HCT116 (cell line): ENCODE measurements at regions not wholly inside any gene's neighbourhood (a gene's known extent, or its start where the extent isn't known, plus 50 kb on each side); places are given as distances from the start of the nearest gene placed in this dataset.

Experiments used
- ATAC-seq: fragments of 200-7000 bp; cut with Tn5 transposase; 2 replicates; pipeline ENCODE4 v1.9.1; 2020; ENCODE audit warnings: mild to moderate bottlenecking, moderate library complexity
- BruUV-seq: library from RNA; stranded (reverse); fragments of 400-500 nt; replicated peaks from 2 replicates; lab custom pipeline; 2021; lab: Mats Ljungman, UMichigan
- CTCF ChIA-PET: fragments of 300-600 bp; sonication (Branson Sonifier 250); formaldehyde crosslinking; loops from one replicate; lab custom pipeline; 2021; ENCODE audit warnings: antibody characterized with exemption; lab: Charles Lee
- POLR2A ChIA-PET: fragments of 300-600, 350-600 bp; sonication (Branson Sonifier 250); formaldehyde crosslinking; loops from one replicate; lab custom pipeline; 2021; ENCODE audit warnings: antibody characterized with exemption; lab: Charles Lee
- RAD21 ChIA-PET, 2 experiments: fragments of 300-600 bp; sonication (Branson Sonifier 250); formaldehyde crosslinking; loops; one replicate each; lab custom pipeline; 2023; ENCODE audit warnings: low total read pairs in 2 of 2; ENCODE audit not compliant: uncharacterized antibody in 2 of 2, unreplicated experiment in 2 of 2, low non-redundant PET in 1 of 2; lab: Charles Lee
- DNase-seq: peaks from one replicate; pipeline ENCODE4 v3.0.0-alpha.2; 2010; ENCODE audit warnings: low read depth, low spot score
- H2AFZ ChIP-seq: fragments of 200-600 bp; shearing (Covaris generic), sonication (generic); 2 replicates; pipeline ENCODE4 v1.6.1; 2017; ENCODE audit warnings: low read depth, mixed run types, mixed read lengths, antibody characterized with exemption, low read length; ENCODE audit not compliant: poor library complexity, severe bottlenecking
- H3K27ac ChIP-seq: 2 replicates; pipeline ENCODE4 v1.5.1; 2012; ENCODE audit warnings: low read depth, low read length
- H3K27me3 ChIP-seq: fragments of 200-600 bp; sonication (generic); 2 replicates; pipeline ENCODE4 v1.6.1; 2016; ENCODE audit warnings: mixed run types, low read length, mixed read lengths; ENCODE audit not compliant: insufficient read depth
- H3K36me3 ChIP-seq, 2 experiments: fragments of 200-500 bp in 1 of 2; fragments of 200-600 bp in 1 of 2; sonication (Bioruptor generic) in 1 of 2; sonication (generic) in 1 of 2; 2 replicates each; pipeline versions ENCODE4 v1.5.1 to v1.6.1; 2014 to 2016; ENCODE audit warnings: low read length in 2 of 2, inconsistent platforms in 1 of 2, mixed read lengths in 1 of 2, mixed run types in 1 of 2; ENCODE audit not compliant: insufficient read depth in 2 of 2, control insufficient read depth in 1 of 2
- H3K4me1 ChIP-seq, 2 experiments: fragments of 200-600 bp in 1 of 2; sonication (generic) in 1 of 2; 2 replicates each; pipeline versions ENCODE4 v1.5.1 to v1.6.1; 2012 to 2017; ENCODE audit warnings: low read length in 2 of 2, inconsistent platforms in 1 of 2, mild to moderate bottlenecking in 1 of 2, mixed read lengths in 1 of 2, mixed run types in 1 of 2, moderate library complexity in 1 of 2; ENCODE audit not compliant: insufficient read depth in 2 of 2, control insufficient read depth in 1 of 2
- H3K4me2 ChIP-seq: fragments of 200-600 bp; sonication (generic); 2 replicates; pipeline ENCODE4 v1.6.1; 2017; ENCODE audit warnings: mixed run types, low read length, mixed read lengths
- H3K4me3 ChIP-seq, 2 experiments: fragments of 200-600 bp in 1 of 2; sonication (generic) in 1 of 2; replicated peaks in 1 of 2; 2 replicates each; pipeline ENCODE4 v1.5.1; 2011 to 2016; ENCODE audit warnings: low read length in 2 of 2, control low read depth in 1 of 2, low read depth in 1 of 2, mild to moderate bottlenecking in 1 of 2, mixed read lengths in 1 of 2, mixed run types in 1 of 2
- H3K79me2 ChIP-seq: fragments of 200-600 bp; sonication (generic); 2 replicates; pipeline ENCODE4 v1.6.1; 2017; ENCODE audit warnings: mild to moderate bottlenecking, mixed run types, low read length, moderate library complexity, mixed read lengths; ENCODE audit not compliant: insufficient read depth
- H3K9ac ChIP-seq: fragments of 200-600 bp; sonication (generic); 2 replicates; pipeline ENCODE4 v1.6.1; 2016; ENCODE audit warnings: low read length, mixed read lengths
- H3K9me2 ChIP-seq: fragments of 200-600 bp; sonication (generic), shearing (Covaris generic); 2 replicates; pipeline ENCODE4 v1.6.1; 2017; ENCODE audit warnings: mixed run types, mild to moderate bottlenecking, moderate library complexity; ENCODE audit not compliant: insufficient read depth
- H3K9me3 ChIP-seq, 2 experiments: fragments of 200-500 bp in 1 of 2; fragments of 200-600 bp in 1 of 2; sonication (Bioruptor generic) in 1 of 2; sonication (generic) in 1 of 2; 2 replicates each; pipeline ENCODE4 v1.6.1; 2014 to 2017; ENCODE audit warnings: low read length in 2 of 2, mixed read lengths in 2 of 2, inconsistent platforms in 1 of 2, low read depth in 1 of 2, mild to moderate bottlenecking in 1 of 2, mixed run types in 1 of 2, moderate library complexity in 1 of 2; ENCODE audit not compliant: control insufficient read depth in 1 of 2, insufficient read depth in 1 of 2
- H4K20me1 ChIP-seq: fragments of 200-600 bp; sonication (generic), shearing (Covaris generic); 2 replicates; pipeline ENCODE4 v1.6.1; 2017; ENCODE audit warnings: mixed run types, mild to moderate bottlenecking, moderate library complexity; ENCODE audit not compliant: insufficient read depth
- CBX3 ChIP-seq: IDR thresholded peaks from 2 replicates; pipeline ENCODE4 v1.6.1; 2012; ENCODE audit warnings: low read depth
- EZH2phosphoT487 ChIP-seq: fragments of 200-600 bp; IDR thresholded peaks from 2 replicates; pipeline ENCODE4 v1.6.1; 2018; ENCODE audit warnings: antibody characterized with exemption, borderline replicate concordance
- ZFX ChIP-seq: fragments of 450-650 bp; IDR thresholded peaks from 2 replicates; pipeline ENCODE4 v1.6.1; 2017
- intact Hi-C: fragments of 100-400 bp; cut with micrococcal nuclease; formaldehyde crosslinking; loops from 2 replicates; pipeline ENCODE4 v1.10.0; 2022
- TF ChIP-seq, protein P1 (sequence below), 3 experiments: fragments of 200-600 bp in 1 of 3; sonication (generic) in 1 of 3; IDR thresholded peaks in 2 of 3; conservative IDR thresholded peaks in 1 of 3; 2 replicates each; pipeline ENCODE4 v1.5.1; 2012 to 2017; ENCODE audit warnings: low read depth in 2 of 3, low read length in 2 of 3, antibody characterized with exemption in 1 of 3, borderline replicate concordance in 1 of 3, control low read depth in 1 of 3, mild to moderate bottlenecking in 1 of 3, mixed read lengths in 1 of 3, mixed run types in 1 of 3, moderate library complexity in 1 of 3; ENCODE audit not compliant: insufficient read depth in 1 of 3
- TF ChIP-seq, protein P2 (sequence below): IDR thresholded peaks from 2 replicates; pipeline ENCODE4 v1.6.1; 2011; ENCODE audit warnings: mild to moderate bottlenecking, low read length, moderate library complexity; ENCODE audit not compliant: insufficient replicate concordance; ENCODE audit errors: extremely low read depth

DNA sequence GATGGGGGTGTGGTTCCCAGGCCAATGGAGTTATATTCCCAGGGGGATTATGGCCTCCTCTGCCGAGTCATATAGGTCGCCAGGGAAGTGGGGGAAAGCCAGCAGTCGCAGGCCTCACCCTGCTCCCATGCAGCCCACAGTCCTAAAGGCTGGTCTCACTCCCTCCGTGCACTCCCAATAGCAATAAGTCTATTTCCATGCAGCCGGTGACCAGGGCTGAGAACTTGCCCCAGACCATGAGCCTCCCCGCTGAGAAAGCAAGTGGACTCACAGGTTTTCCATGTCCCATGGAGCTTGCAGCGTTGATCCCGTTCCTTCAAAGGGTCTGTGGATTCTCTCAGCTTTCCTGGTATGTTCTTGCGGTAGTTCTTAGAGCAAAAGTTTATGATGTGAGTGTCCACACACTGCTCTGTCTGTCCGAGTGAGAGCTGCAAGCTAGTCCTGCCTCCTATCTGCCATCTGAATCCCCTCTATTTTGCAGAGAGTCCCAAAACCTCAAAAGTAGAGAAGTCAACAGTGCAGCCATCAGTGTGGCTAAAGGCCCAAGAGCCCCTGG, 81.7 kb upstream of the TMPRSS2 start:
- ChIA-PET POLR2A (no interaction called here), RAD21 (interaction anchor here in 1 of 2 experiments (0.6 kb wide), 1 partner anchor 421 kb away, joined by 3 read pairs; no protein-coding TSS in a partner anchor), CTCF (interaction anchor here (1.3 kb wide), 1 partner anchor 306 kb away, joined by 6 read pairs; no protein-coding TSS in a partner anchor)
- Histone ChIP-seq H3K27ac (no peak overlapping the region), H3K36me3 (no peaks in the 10 kb centered on the region), H3K4me3 (no peak overlapping the region), H2AFZ (no peak overlapping the region), H3K9me2 (no peaks in the 10 kb centered on the region), H4K20me1 (no peaks in the 10 kb centered on the region), H3K4me1 (no peaks in the 10 kb centered on the region), H3K4me2 (no peak overlapping the region), H3K9ac (no peak overlapping the region), H3K79me2 (no peaks in the 10 kb centered on the region), H3K27me3 (peaks cover 5% of the 10 kb centered on the region; the same call in 1 of the 2 replicates), H3K9me3 (no peaks in the 10 kb centered on the region)
- no peak for ATAC-seq
- intact Hi-C loops: no loop called here
- no peak for DNase-seq
- no TSS peak for BruUV-seq
- TF ChIP-seq CBX3 (no peak), ZFX (no peak), EZH2phosphoT487 (no peak)
- TF ChIP-seq, protein P1, sequence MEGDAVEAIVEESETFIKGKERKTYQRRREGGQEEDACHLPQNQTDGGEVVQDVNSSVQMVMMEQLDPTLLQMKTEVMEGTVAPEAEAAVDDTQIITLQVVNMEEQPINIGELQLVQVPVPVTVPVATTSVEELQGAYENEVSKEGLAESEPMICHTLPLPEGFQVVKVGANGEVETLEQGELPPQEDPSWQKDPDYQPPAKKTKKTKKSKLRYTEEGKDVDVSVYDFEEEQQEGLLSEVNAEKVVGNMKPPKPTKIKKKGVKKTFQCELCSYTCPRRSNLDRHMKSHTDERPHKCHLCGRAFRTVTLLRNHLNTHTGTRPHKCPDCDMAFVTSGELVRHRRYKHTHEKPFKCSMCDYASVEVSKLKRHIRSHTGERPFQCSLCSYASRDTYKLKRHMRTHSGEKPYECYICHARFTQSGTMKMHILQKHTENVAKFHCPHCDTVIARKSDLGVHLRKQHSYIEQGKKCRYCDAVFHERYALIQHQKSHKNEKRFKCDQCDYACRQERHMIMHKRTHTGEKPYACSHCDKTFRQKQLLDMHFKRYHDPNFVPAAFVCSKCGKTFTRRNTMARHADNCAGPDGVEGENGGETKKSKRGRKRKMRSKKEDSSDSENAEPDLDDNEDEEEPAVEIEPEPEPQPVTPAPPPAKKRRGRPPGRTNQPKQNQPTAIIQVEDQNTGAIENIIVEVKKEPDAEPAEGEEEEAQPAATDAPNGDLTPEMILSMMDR (IDR thresholded peaks at IDR 0.05 in 2 of 3, conservative IDR thresholded peaks at IDR 0.05 in 1 of 3; ENCODE audit: borderline replicate concordance in 1 of 3, insufficient read depth in 1 of 3, low read depth in 2 of 3, low read length in 2 of 3): no peak
- TF ChIP-seq, protein P2, sequence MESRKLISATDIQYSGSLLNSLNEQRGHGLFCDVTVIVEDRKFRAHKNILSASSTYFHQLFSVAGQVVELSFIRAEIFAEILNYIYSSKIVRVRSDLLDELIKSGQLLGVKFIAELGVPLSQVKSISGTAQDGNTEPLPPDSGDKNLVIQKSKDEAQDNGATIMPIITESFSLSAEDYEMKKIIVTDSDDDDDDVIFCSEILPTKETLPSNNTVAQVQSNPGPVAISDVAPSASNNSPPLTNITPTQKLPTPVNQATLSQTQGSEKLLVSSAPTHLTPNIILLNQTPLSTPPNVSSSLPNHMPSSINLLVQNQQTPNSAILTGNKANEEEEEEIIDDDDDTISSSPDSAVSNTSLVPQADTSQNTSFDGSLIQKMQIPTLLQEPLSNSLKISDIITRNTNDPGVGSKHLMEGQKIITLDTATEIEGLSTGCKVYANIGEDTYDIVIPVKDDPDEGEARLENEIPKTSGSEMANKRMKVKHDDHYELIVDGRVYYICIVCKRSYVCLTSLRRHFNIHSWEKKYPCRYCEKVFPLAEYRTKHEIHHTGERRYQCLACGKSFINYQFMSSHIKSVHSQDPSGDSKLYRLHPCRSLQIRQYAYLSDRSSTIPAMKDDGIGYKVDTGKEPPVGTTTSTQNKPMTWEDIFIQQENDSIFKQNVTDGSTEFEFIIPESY: no peak
